Astrocyte (in vitro differentiated cells and primary cell): ENCODE measurements at regions not wholly inside any gene's neighbourhood (a gene's known extent, or its start where the extent isn't known, plus 50 kb on each side); places are given as distances from the start of the nearest gene placed in this dataset.
A peak's percentile ranks its signal among the peaks of the same experiment; 100 is the strongest.

Source experiments
- DNase-seq: peaks from one replicate; pipeline ENCODE4 v3.0.0-alpha.2; 2010; ENCODE audit warnings: low read depth
- FAIRE-seq: peaks from 2 replicates; lab custom pipeline; 2011; peaks lifted over from hg19 to GRCh38; lab: Jason Lieb, UNC
- H2AFZ ChIP-seq: 2 replicates; pipeline ENCODE4 v1.6.0; 2012; ENCODE audit warnings: low read depth, low read length, inconsistent platforms
- H3K27ac ChIP-seq: 2 replicates; pipeline ENCODE4 v1.5.1; 2011; ENCODE audit warnings: low read depth, low read length, inconsistent platforms
- H3K27me3 ChIP-seq: 2 replicates; pipeline ENCODE4 v1.6.0; 2011; ENCODE audit warnings: low read length, inconsistent platforms; ENCODE audit not compliant: insufficient read depth
- H3K36me3 ChIP-seq: 2 replicates; pipeline ENCODE4 v1.5.1; 2011; ENCODE audit warnings: low read length, inconsistent platforms; ENCODE audit not compliant: insufficient read depth
- H3K4me1 ChIP-seq: 2 replicates; pipeline ENCODE4 v1.5.1; 2011; ENCODE audit warnings: low read length, inconsistent platforms; ENCODE audit not compliant: insufficient read depth
- H3K4me2 ChIP-seq: 2 replicates; pipeline ENCODE4 v1.6.0; 2012; ENCODE audit warnings: low read length, inconsistent platforms
- H3K4me3 ChIP-seq: 2 replicates; pipeline ENCODE4 v1.5.1; 2011; ENCODE audit warnings: low read depth, mild to moderate bottlenecking, low read length, inconsistent platforms; ENCODE audit not compliant: insufficient read depth
- H3K79me2 ChIP-seq: 2 replicates; pipeline ENCODE4 v1.6.0; 2012; ENCODE audit warnings: mild to moderate bottlenecking, low read length, inconsistent platforms; ENCODE audit not compliant: insufficient read depth
- H3K9ac ChIP-seq: 2 replicates; pipeline ENCODE4 v1.6.0; 2012; ENCODE audit warnings: mild to moderate bottlenecking, low read length, inconsistent platforms
- H3K9me3 ChIP-seq: 2 replicates; pipeline ENCODE4 v1.5.1; 2012; ENCODE audit warnings: low read depth, mild to moderate bottlenecking, low read length, inconsistent platforms; ENCODE audit not compliant: insufficient read depth
- H4K20me1 ChIP-seq: 2 replicates; pipeline ENCODE4 v1.6.0; 2012; ENCODE audit warnings: low read length, inconsistent platforms; ENCODE audit not compliant: insufficient read depth
- H3K27ac Mint-ChIP-seq: one replicate; pipeline ENCODE4 v1.8.0; 2021; ENCODE audit warnings: mild to moderate bottlenecking, mixed read lengths; ENCODE audit not compliant: unreplicated experiment
- H3K27me3 Mint-ChIP-seq: one replicate; pipeline ENCODE4 v1.8.0; 2021; ENCODE audit warnings: low read depth, mixed read lengths; ENCODE audit not compliant: unreplicated experiment
- H3K36me3 Mint-ChIP-seq: one replicate; pipeline ENCODE4 v1.8.0; 2021; ENCODE audit warnings: low read depth, mixed read lengths; ENCODE audit not compliant: unreplicated experiment
- H3K4me1 Mint-ChIP-seq: one replicate; pipeline ENCODE4 v1.8.0; 2021; ENCODE audit warnings: low read depth, mixed read lengths; ENCODE audit not compliant: unreplicated experiment
- H3K4me3 Mint-ChIP-seq: one replicate; pipeline ENCODE4 v1.8.0; 2021; ENCODE audit warnings: mild to moderate bottlenecking, moderate library complexity, mixed read lengths; ENCODE audit not compliant: unreplicated experiment
- H3K9me3 Mint-ChIP-seq: one replicate; pipeline ENCODE4 v1.8.0; 2021; ENCODE audit warnings: mild to moderate bottlenecking, mixed read lengths; ENCODE audit not compliant: unreplicated experiment
- EZH2 ChIP-seq: IDR thresholded peaks from 2 replicates; pipeline ENCODE4 v1.6.1; 2012; ENCODE audit warnings: mild to moderate bottlenecking, low read length, inconsistent platforms; ENCODE audit not compliant: insufficient read depth
- TF ChIP-seq, protein P1 (sequence below): IDR thresholded peaks from 2 replicates; pipeline ENCODE4 v1.5.1; 2011; ENCODE audit warnings: low read depth, mild to moderate bottlenecking, inconsistent platforms, low read length, moderate library complexity; ENCODE audit not compliant: insufficient read depth

DNA sequence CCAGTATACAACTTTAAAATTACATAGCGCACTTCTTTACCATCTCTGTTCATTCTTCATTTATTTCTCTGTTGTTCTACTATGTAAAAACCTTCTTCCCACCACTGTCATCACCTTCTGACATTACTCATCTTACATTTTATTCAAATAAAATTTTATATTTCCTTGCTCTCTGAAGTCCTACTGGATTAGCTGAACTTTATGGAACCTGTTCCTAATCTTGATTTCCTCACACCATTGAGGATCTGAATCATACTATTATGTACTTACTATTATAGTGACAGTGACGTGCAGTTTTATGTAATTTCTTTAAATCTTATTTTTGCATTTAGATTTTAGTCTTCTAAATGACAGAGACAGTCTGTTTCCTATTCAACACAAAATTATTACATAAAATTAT, 98.3 kb downstream of the DYNAP start:
- H3K9me3 Mint-ChIP-seq = no peaks in the 10 kb centered on the region
- FAIRE-seq = no peak
- H3K9me3 ChIP-seq = no peaks in the 10 kb centered on the region
- H3K4me3 ChIP-seq = no peak overlapping the region
- H3K36me3 Mint-ChIP-seq = no peaks in the 10 kb centered on the region
- no peaks in the 10 kb centered on the region for H3K27me3 ChIP-seq
- no peaks in the 10 kb centered on the region for H3K36me3 ChIP-seq
- H2AFZ ChIP-seq = no peak overlapping the region
- H3K27me3 Mint-ChIP-seq = no peaks in the 10 kb centered on the region
- H3K4me1 Mint-ChIP-seq = no peaks in the 10 kb centered on the region
- H3K4me2 ChIP-seq = no peak overlapping the region
- H3K27ac ChIP-seq = no peak overlapping the region
- DNase-seq = no peak
- H3K79me2 ChIP-seq = no peaks in the 10 kb centered on the region
- no peak overlapping the region for H3K27ac Mint-ChIP-seq
- TF ChIP-seq EZH2 = no peak
- TF ChIP-seq, protein P1, sequence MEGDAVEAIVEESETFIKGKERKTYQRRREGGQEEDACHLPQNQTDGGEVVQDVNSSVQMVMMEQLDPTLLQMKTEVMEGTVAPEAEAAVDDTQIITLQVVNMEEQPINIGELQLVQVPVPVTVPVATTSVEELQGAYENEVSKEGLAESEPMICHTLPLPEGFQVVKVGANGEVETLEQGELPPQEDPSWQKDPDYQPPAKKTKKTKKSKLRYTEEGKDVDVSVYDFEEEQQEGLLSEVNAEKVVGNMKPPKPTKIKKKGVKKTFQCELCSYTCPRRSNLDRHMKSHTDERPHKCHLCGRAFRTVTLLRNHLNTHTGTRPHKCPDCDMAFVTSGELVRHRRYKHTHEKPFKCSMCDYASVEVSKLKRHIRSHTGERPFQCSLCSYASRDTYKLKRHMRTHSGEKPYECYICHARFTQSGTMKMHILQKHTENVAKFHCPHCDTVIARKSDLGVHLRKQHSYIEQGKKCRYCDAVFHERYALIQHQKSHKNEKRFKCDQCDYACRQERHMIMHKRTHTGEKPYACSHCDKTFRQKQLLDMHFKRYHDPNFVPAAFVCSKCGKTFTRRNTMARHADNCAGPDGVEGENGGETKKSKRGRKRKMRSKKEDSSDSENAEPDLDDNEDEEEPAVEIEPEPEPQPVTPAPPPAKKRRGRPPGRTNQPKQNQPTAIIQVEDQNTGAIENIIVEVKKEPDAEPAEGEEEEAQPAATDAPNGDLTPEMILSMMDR = no peak
- no peak overlapping the region for H3K4me3 Mint-ChIP-seq
- H3K9ac ChIP-seq = no peak overlapping the region
- H3K4me1 ChIP-seq = peaks cover 6% of the 10 kb centered on the region
- H4K20me1 ChIP-seq = no peaks in the 10 kb centered on the region

- no peaks in the 10 kb centered on the region for H3K27me3 ChIP-seq
- Mint-ChIP-seq H3K27me3 (no peaks in the 10 kb centered on the region), H3K27ac (no peak overlapping the region), H3K4me1 (no peaks in the 10 kb centered on the region), H3K36me3 (no peaks in the 10 kb centered on the region), H3K9me3 (no peaks in the 10 kb centered on the region), H3K4me3 (no peak overlapping the region)
- no peaks in the 10 kb centered on the region for H4K20me1 ChIP-seq
- DNase-seq (peak; percentile 57), FAIRE-seq (no peak)
- peak overlapping the region; percentile 24 for H3K4me3 ChIP-seq
- H3K27ac ChIP-seq = no peak overlapping the region
- no peak overlapping the region for H3K9ac ChIP-seq
- no peaks in the 10 kb centered on the region for H3K36me3 ChIP-seq
- H3K4me1 ChIP-seq = peaks cover 6% of the 10 kb centered on the region
- H3K79me2 ChIP-seq = no peaks in the 10 kb centered on the region
- peak overlapping the region; percentile 43 for H2AFZ ChIP-seq
- no peak for TF ChIP-seq EZH2
- TF ChIP-seq, protein P1 = no peak
- H3K9me3 ChIP-seq = no peaks in the 10 kb centered on the region
- H3K4me2 ChIP-seq = peak overlapping the region; percentile 73
These were observed 99.2 kb downstream of the DYNAP start for GRCh38 chr18:54690198-54690597.

- Histone ChIP-seq H3K27me3 (no peaks in the 10 kb centered on the region), H4K20me1 (no peaks in the 10 kb centered on the region), H2AFZ (no peak overlapping the region), H3K4me2 (no peak overlapping the region), H3K9ac (no peak overlapping the region), H3K4me1 (peaks cover 6% of the 10 kb centered on the region), H3K4me3 (no peak overlapping the region), H3K9me3 (no peaks in the 10 kb centered on the region), H3K36me3 (no peaks in the 10 kb centered on the region), H3K27ac (no peak overlapping the region), H3K79me2 (no peaks in the 10 kb centered on the region)
- H3K27ac Mint-ChIP-seq = no peak overlapping the region
- no peaks in the 10 kb centered on the region for H3K36me3 Mint-ChIP-seq
- FAIRE-seq (no peak), DNase-seq (no peak)
- no peaks in the 10 kb centered on the region for H3K27me3 Mint-ChIP-seq
- no peaks in the 10 kb centered on the region for H3K4me1 Mint-ChIP-seq
- TF ChIP-seq, protein P1 = no peak
- no peak for TF ChIP-seq EZH2
- H3K4me3 Mint-ChIP-seq = no peak overlapping the region
- H3K9me3 Mint-ChIP-seq = no peaks in the 10 kb centered on the region
These were observed 101.4 kb downstream of the DYNAP start for GRCh38 chr18:54692463-54692862.
